ENCODE measurements at regions not wholly inside any gene's neighbourhood (a gene's known extent, or its start where the extent isn't known, plus 50 kb on each side); places are given as distances from the start of the nearest gene placed in this dataset.

- no peak for TF ChIP-seq CTCF (IDR thresholded peaks at IDR 0.05; ENCODE audit: extremely low read depth, missing control alignments)
- DNase-seq (ENCODE audit: low spot score): no peak
These were observed 121.1 kb downstream of the C5orf15 start for GRCh38 chr5:133847301-133847700.

- DNase-seq (ENCODE audit: low spot score): peak; percentile 43
- TF ChIP-seq CTCF (IDR thresholded peaks at IDR 0.05; ENCODE audit: extremely low read depth, missing control alignments): no peak
These were observed 121.8 kb downstream of the C5orf15 start for GRCh38 chr5:133846478-133847226.

GRCh38 chr5:133845271-133845670, 123.2 kb downstream of the C5orf15 start:
- no peak for DNase-seq (ENCODE audit: low spot score)
- no peak for TF ChIP-seq CTCF (IDR thresholded peaks at IDR 0.05; ENCODE audit: extremely low read depth, missing control alignments)

GRCh38 chr5:133844836-133845235, 123.6 kb downstream of the C5orf15 start:
- no peak for TF ChIP-seq CTCF (IDR thresholded peaks at IDR 0.05; ENCODE audit: extremely low read depth, missing control alignments)
- DNase-seq (ENCODE audit: low spot score): no peak

GRCh38 chr5:133843911-133844310, 124.5 kb downstream of the C5orf15 start:
- no peak for DNase-seq (ENCODE audit: low spot score)
- no peak for TF ChIP-seq CTCF (IDR thresholded peaks at IDR 0.05; ENCODE audit: extremely low read depth, missing control alignments)

- DNase-seq (ENCODE audit: low spot score): no peak
- TF ChIP-seq CTCF (IDR thresholded peaks at IDR 0.05; ENCODE audit: extremely low read depth, missing control alignments): no peak
These were observed 125.4 kb downstream of the C5orf15 start for GRCh38 chr5:133842846-133843611.

Data from GM20000 (cell line).